Liver (tissue), 8 donors: ENCODE measurements at regions not wholly inside any gene's neighbourhood (a gene's known extent, or its start where the extent isn't known, plus 50 kb on each side); places are given as distances from the start of the nearest gene placed in this dataset.

Experiments
- DNase-seq: peaks from one replicate; pipeline ENCODE4 v3.0.0-alpha.2; 2017; ENCODE audit warnings: low spot score
- H3K27ac ChIP-seq, 2 donors: one replicate each; pipeline ENCODE4 v1.7.0; 2013; ENCODE audit warnings: inconsistent platforms in 2 of 2, low read length in 2 of 2, control low read depth in 1 of 2, low read depth in 1 of 2, mild to moderate bottlenecking in 1 of 2
- H3K27me3 ChIP-seq, 4 donors: one replicate each; pipeline versions ENCODE4 v1.6.1 to v1.7.0; 2013; ENCODE audit warnings: low read length in 3 of 4, inconsistent platforms in 1 of 4, mild to moderate bottlenecking in 1 of 4, moderate library complexity in 1 of 4; ENCODE audit not compliant: control insufficient read depth in 4 of 4, insufficient read depth in 4 of 4
- H3K36me3 ChIP-seq, 4 donors: one replicate each; pipeline versions ENCODE4 v1.6.1 to v1.7.0; 2013; ENCODE audit warnings: low read length in 3 of 4, mild to moderate bottlenecking in 3 of 4, low read depth in 1 of 4, moderate library complexity in 1 of 4; ENCODE audit not compliant: control insufficient read depth in 4 of 4, insufficient read depth in 3 of 4
- H3K4me1 ChIP-seq, 4 donors: one replicate each; pipeline versions ENCODE4 v1.6.1 to v1.7.0; 2013; ENCODE audit warnings: low read length in 3 of 4, mild to moderate bottlenecking in 3 of 4, moderate library complexity in 1 of 4; ENCODE audit not compliant: control insufficient read depth in 4 of 4, insufficient read depth in 4 of 4
- H3K4me3 ChIP-seq, 3 donors: one replicate each; pipeline versions ENCODE4 v1.6.1 to v1.7.0; 2013; ENCODE audit warnings: low read length in 3 of 3, control low read depth in 1 of 3, low read depth in 1 of 3, mild to moderate bottlenecking in 1 of 3
- H3K9ac ChIP-seq, 2 donors: one replicate each; pipeline ENCODE4 v1.7.0; 2013; ENCODE audit warnings: low read length in 2 of 2, mild to moderate bottlenecking in 2 of 2, moderate library complexity in 2 of 2, control low read depth in 1 of 2, low read depth in 1 of 2
- H3K9me3 ChIP-seq, 4 donors: one replicate each; pipeline versions ENCODE4 v1.6.1 to v1.7.0; 2013; ENCODE audit warnings: low read length in 3 of 4; ENCODE audit not compliant: control insufficient read depth in 4 of 4
- FOXA1 ChIP-seq: IDR thresholded peaks from 2 replicates; pipeline ENCODE4 v1.6.1; 2016; ENCODE audit warnings: antibody characterized with exemption
- FOXA2 ChIP-seq: IDR thresholded peaks from 2 replicates; pipeline ENCODE4 v1.6.1; 2016; ENCODE audit warnings: antibody characterized with exemption
- GABPA ChIP-seq, 2 donors: IDR thresholded peaks in 1 of 2; conservative IDR thresholded peaks in 1 of 2; 2 replicates each; pipeline ENCODE4 v1.6.1; 2016; ENCODE audit warnings: antibody characterized with exemption in 2 of 2, mild to moderate bottlenecking in 1 of 2, moderate library complexity in 1 of 2
- HNF4A ChIP-seq, 2 donors: conservative IDR thresholded peaks; 2 replicates each; pipeline ENCODE4 v1.6.1; 2016; ENCODE audit warnings: antibody characterized with exemption in 2 of 2, mild to moderate bottlenecking in 2 of 2
- HNF4G ChIP-seq: IDR thresholded peaks from 2 replicates; pipeline ENCODE4 v1.6.1; 2016; ENCODE audit warnings: antibody characterized with exemption
- NR2F2 ChIP-seq: IDR thresholded peaks from 2 replicates; pipeline ENCODE4 v1.6.1; 2016; ENCODE audit warnings: antibody characterized with exemption
- RAD21 ChIP-seq, 2 donors: IDR thresholded peaks; 2 replicates each; pipeline ENCODE4 v1.6.1; 2016; ENCODE audit warnings: antibody characterized with exemption in 2 of 2, mild to moderate bottlenecking in 2 of 2
- RXRA ChIP-seq, 2 donors: IDR thresholded peaks; 2 replicates each; pipeline ENCODE4 v1.6.1; 2017 to 2018; ENCODE audit warnings: antibody characterized with exemption in 2 of 2, mild to moderate bottlenecking in 1 of 2
- SP1 ChIP-seq: IDR thresholded peaks from 2 replicates; pipeline ENCODE4 v1.6.1; 2018; ENCODE audit warnings: antibody characterized with exemption, mild to moderate bottlenecking
- TAF1 ChIP-seq: conservative IDR thresholded peaks from 2 replicates; pipeline ENCODE4 v1.6.1; 2016; ENCODE audit warnings: antibody characterized with exemption, mild to moderate bottlenecking
- WGBS: extraction: QIAGEN DNeasy Blood & Tissue Kit; methylation state at CpG from one replicate; pipeline ENCODE4 v1.1.7; 2013; 5-methylcytosine and 5-hydroxymethylcytosine counted together
- TF ChIP-seq, protein P1 (sequence below): IDR thresholded peaks from 2 replicates; pipeline ENCODE4 v1.6.1; 2016; ENCODE audit warnings: antibody characterized with exemption
- TF ChIP-seq, protein P2 (sequence below): fragments of 150-350 bp; IDR thresholded peaks from 2 replicates; pipeline ENCODE4 v1.5.1; 2017; ENCODE audit warnings: improper control_type of control experiment, low read depth, low read length; ENCODE audit not compliant: missing input control
- TF ChIP-seq, protein P3 (sequence below): IDR thresholded peaks from 2 replicates; pipeline ENCODE4 v1.6.1; 2016; ENCODE audit warnings: antibody characterized with exemption, mild to moderate bottlenecking
- TF ChIP-seq, protein P4 (sequence below): IDR thresholded peaks from 2 replicates; pipeline ENCODE4 v1.6.1; 2016; ENCODE audit warnings: antibody characterized with exemption
- donor health status: healthy.
- donor health status: healthy.
- donor health status: healthy.
- donor health status: healthy.
- donor health status: healthy.

DNA sequence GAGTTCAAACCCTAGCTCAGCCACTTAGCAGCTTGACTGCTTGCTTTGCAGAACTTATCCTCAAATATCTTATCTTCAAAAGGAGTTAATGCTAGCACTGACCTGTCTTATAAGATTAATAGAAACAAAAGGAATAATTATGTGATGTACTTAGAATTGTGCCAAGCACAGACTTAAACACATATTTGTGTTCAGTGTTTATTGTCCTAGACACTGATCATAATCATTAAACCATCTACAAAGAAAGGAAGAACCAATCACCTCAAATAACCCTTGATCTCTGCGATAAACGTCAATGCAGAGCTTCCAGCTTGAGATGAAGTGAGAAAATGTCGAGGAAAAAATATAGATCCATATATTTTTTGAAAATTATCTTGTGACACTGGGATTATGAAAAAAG is 73.1 kb downstream of the ATXN7L3B start:
- Histone ChIP-seq H3K36me3 (no peaks in the 10 kb centered on the region), H3K27ac (no peak overlapping the region), H3K4me3 (no peak overlapping the region), H3K4me1 (no peaks in the 10 kb centered on the region), H3K27me3 (no peaks in the 10 kb centered on the region), H3K9ac (no peak overlapping the region), H3K9me3 (no peaks in the 10 kb centered on the region)
- DNase-seq = no peak
- WGBS = 62% methylated on average over 3 of the region's 3 CpGs
- TF ChIP-seq FOXA1 = no peak
- TF ChIP-seq, protein P1, sequence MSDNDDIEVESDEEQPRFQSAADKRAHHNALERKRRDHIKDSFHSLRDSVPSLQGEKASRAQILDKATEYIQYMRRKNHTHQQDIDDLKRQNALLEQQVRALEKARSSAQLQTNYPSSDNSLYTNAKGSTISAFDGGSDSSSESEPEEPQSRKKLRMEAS = no peak

DNA sequence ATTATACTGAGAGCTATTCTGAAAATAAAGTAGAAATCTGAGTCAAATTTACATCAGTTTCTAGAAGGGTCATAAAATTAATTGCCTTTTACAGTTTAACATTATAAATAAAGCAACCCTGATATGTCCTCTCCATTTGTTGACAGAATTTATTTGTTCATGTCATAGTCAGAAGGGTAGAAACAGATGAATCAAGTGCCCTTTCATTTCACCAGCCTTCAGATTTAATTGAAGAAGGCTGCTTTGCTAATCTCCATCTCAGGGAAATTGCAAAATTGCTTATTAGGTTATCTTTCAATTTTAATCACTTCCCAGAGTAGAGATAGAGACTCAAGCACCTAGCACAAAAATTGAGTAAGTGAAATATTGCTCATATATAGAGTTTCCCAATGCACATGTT is 76.8 kb downstream of the ATXN7L3B start:
- no peaks in the 10 kb centered on the region for H3K36me3 ChIP-seq
- H3K9ac ChIP-seq = no peak overlapping the region
- H3K4me3 ChIP-seq = no peak overlapping the region
- no peak for DNase-seq
- no peaks in the 10 kb centered on the region for H3K4me1 ChIP-seq
- no peak overlapping the region for H3K27ac ChIP-seq
- TF ChIP-seq FOXA2 = no peak
- TF ChIP-seq, protein P2, sequence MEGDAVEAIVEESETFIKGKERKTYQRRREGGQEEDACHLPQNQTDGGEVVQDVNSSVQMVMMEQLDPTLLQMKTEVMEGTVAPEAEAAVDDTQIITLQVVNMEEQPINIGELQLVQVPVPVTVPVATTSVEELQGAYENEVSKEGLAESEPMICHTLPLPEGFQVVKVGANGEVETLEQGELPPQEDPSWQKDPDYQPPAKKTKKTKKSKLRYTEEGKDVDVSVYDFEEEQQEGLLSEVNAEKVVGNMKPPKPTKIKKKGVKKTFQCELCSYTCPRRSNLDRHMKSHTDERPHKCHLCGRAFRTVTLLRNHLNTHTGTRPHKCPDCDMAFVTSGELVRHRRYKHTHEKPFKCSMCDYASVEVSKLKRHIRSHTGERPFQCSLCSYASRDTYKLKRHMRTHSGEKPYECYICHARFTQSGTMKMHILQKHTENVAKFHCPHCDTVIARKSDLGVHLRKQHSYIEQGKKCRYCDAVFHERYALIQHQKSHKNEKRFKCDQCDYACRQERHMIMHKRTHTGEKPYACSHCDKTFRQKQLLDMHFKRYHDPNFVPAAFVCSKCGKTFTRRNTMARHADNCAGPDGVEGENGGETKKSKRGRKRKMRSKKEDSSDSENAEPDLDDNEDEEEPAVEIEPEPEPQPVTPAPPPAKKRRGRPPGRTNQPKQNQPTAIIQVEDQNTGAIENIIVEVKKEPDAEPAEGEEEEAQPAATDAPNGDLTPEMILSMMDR = no peak
- TF ChIP-seq, protein P1 = no peak
- TF ChIP-seq SP1 = no peak
- TF ChIP-seq, protein P3, sequence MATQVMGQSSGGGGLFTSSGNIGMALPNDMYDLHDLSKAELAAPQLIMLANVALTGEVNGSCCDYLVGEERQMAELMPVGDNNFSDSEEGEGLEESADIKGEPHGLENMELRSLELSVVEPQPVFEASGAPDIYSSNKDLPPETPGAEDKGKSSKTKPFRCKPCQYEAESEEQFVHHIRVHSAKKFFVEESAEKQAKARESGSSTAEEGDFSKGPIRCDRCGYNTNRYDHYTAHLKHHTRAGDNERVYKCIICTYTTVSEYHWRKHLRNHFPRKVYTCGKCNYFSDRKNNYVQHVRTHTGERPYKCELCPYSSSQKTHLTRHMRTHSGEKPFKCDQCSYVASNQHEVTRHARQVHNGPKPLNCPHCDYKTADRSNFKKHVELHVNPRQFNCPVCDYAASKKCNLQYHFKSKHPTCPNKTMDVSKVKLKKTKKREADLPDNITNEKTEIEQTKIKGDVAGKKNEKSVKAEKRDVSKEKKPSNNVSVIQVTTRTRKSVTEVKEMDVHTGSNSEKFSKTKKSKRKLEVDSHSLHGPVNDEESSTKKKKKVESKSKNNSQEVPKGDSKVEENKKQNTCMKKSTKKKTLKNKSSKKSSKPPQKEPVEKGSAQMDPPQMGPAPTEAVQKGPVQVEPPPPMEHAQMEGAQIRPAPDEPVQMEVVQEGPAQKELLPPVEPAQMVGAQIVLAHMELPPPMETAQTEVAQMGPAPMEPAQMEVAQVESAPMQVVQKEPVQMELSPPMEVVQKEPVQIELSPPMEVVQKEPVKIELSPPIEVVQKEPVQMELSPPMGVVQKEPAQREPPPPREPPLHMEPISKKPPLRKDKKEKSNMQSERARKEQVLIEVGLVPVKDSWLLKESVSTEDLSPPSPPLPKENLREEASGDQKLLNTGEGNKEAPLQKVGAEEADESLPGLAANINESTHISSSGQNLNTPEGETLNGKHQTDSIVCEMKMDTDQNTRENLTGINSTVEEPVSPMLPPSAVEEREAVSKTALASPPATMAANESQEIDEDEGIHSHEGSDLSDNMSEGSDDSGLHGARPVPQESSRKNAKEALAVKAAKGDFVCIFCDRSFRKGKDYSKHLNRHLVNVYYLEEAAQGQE = no peak
- no peak for TF ChIP-seq GABPA (IDR thresholded peaks at IDR 0.05 in 1 of 2, conservative IDR thresholded peaks at IDR 0.05 in 1 of 2)
- no peak for TF ChIP-seq NR2F2
- TF ChIP-seq HNF4G = no peak
- no peak for TF ChIP-seq TAF1
- TF ChIP-seq RAD21 (IDR thresholded peaks at IDR 0.05) = no peak
- no peak for TF ChIP-seq FOXA1
- no peak for TF ChIP-seq HNF4A (conservative IDR thresholded peaks at IDR 0.05)
- TF ChIP-seq, protein P4, sequence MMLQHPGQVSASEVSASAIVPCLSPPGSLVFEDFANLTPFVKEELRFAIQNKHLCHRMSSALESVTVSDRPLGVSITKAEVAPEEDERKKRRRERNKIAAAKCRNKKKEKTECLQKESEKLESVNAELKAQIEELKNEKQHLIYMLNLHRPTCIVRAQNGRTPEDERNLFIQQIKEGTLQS = no peak
- no peak for TF ChIP-seq RXRA (IDR thresholded peaks at IDR 0.05)
- no peaks in the 10 kb centered on the region for H3K9me3 ChIP-seq
- H3K27me3 ChIP-seq = no peaks in the 10 kb centered on the region
